ENCODE measurements at regions not wholly inside any gene's neighbourhood (a gene's known extent, or its start where the extent isn't known, plus 50 kb on each side); places are given as distances from the start of the nearest gene placed in this dataset.

GRCh38 chr18:73431620-73432019 is 563.8 kb upstream of the NETO1 start:
- no peak overlapping the region for H3K4me3 ChIP-seq (ENCODE audit: low read depth in 1 of 3, low read length in 3 of 3)
- H3K9ac ChIP-seq (ENCODE audit: low read depth in 1 of 2, low read length in 2 of 2) = no peak overlapping the region
- no peaks in the 10 kb centered on the region for H3K36me3 ChIP-seq (ENCODE audit: control insufficient read depth in 4 of 4, insufficient read depth in 3 of 4, low read depth in 1 of 4, low read length in 3 of 4)
- TF ChIP-seq FOXA2 (IDR thresholded peaks at IDR 0.05) (no peak), EGR1 (IDR thresholded peaks at IDR 0.05; ENCODE audit: low read depth in 2 of 2) (no peak), RAD21 (IDR thresholded peaks at IDR 0.05) (no peak), REST (IDR thresholded peaks at IDR 0.05) (no peak), RXRA (IDR thresholded peaks at IDR 0.05) (no peak), HNF4A (conservative IDR thresholded peaks at IDR 0.05) (no peak), FOXA1 (IDR thresholded peaks at IDR 0.05) (no peak), YY1 (IDR thresholded peaks at IDR 0.05) (no peak), MAX (IDR thresholded peaks at IDR 0.05) (no peak), TAF1 (conservative IDR thresholded peaks at IDR 0.05) (no peak), SP1 (IDR thresholded peaks at IDR 0.05) (no peak), JUND (IDR thresholded peaks at IDR 0.05) (no peak), NR2F2 (IDR thresholded peaks at IDR 0.05) (no peak), GABPA (IDR thresholded peaks at IDR 0.05 in 1 of 2, conservative IDR thresholded peaks at IDR 0.05 in 1 of 2) (no peak), CTCF (IDR thresholded peaks at IDR 0.05; ENCODE audit: low read depth, low read length, missing input control) (no peak), HNF4G (IDR thresholded peaks at IDR 0.05) (no peak), ATF3 (IDR thresholded peaks at IDR 0.05) (no peak), ZBTB33 (IDR thresholded peaks at IDR 0.05) (no peak)
- whole genome bisulfite sequencing = 34% methylated on average over 1 of the region's 1 CpG
- H3K27me3 ChIP-seq (ENCODE audit: control insufficient read depth in 4 of 4, insufficient read depth in 4 of 4, low read length in 3 of 4) = no peaks in the 10 kb centered on the region
- H3K27ac ChIP-seq (ENCODE audit: low read depth in 1 of 2, low read length in 2 of 2) = no peak overlapping the region
- DNase-seq (ENCODE audit: low spot score) = no peak
- H3K9me3 ChIP-seq (ENCODE audit: control insufficient read depth in 4 of 4, low read length in 3 of 4) = no peaks in the 10 kb centered on the region
- H3K4me1 ChIP-seq (ENCODE audit: control insufficient read depth in 4 of 4, insufficient read depth in 4 of 4, low read length in 3 of 4) = no peaks in the 10 kb centered on the region

GRCh38 chr18:73421010-73421409 is 553.2 kb upstream of the NETO1 start:
- Histone ChIP-seq H3K27me3 (ENCODE audit: control insufficient read depth in 4 of 4, insufficient read depth in 4 of 4, low read length in 3 of 4) (no peaks in the 10 kb centered on the region), H3K36me3 (ENCODE audit: control insufficient read depth in 4 of 4, insufficient read depth in 3 of 4, low read depth in 1 of 4, low read length in 3 of 4) (no peaks in the 10 kb centered on the region), H3K9ac (ENCODE audit: low read depth in 1 of 2, low read length in 2 of 2) (no peak overlapping the region), H3K9me3 (ENCODE audit: control insufficient read depth in 4 of 4, low read length in 3 of 4) (no peaks in the 10 kb centered on the region), H3K4me3 (ENCODE audit: low read depth in 1 of 3, low read length in 3 of 3) (no peak overlapping the region), H3K4me1 (ENCODE audit: control insufficient read depth in 4 of 4, insufficient read depth in 4 of 4, low read length in 3 of 4) (no peaks in the 10 kb centered on the region), H3K27ac (ENCODE audit: low read depth in 1 of 2, low read length in 2 of 2) (no peak overlapping the region)
- no peak for DNase-seq (ENCODE audit: low spot score)
- TF ChIP-seq MAX (IDR thresholded peaks at IDR 0.05) = no peak
- TF ChIP-seq ATF3 (IDR thresholded peaks at IDR 0.05) = no peak
- TF ChIP-seq RXRA (IDR thresholded peaks at IDR 0.05) = no peak
- no peak for TF ChIP-seq NR2F2 (IDR thresholded peaks at IDR 0.05)
- TF ChIP-seq HNF4A (conservative IDR thresholded peaks at IDR 0.05) = no peak
- TF ChIP-seq YY1 (IDR thresholded peaks at IDR 0.05) = no peak
- no peak for TF ChIP-seq EGR1 (IDR thresholded peaks at IDR 0.05; ENCODE audit: low read depth in 2 of 2)
- no peak for TF ChIP-seq REST (IDR thresholded peaks at IDR 0.05)
- no peak for TF ChIP-seq JUND (IDR thresholded peaks at IDR 0.05)
- no peak for TF ChIP-seq SP1 (IDR thresholded peaks at IDR 0.05)
- no peak for TF ChIP-seq FOXA1 (IDR thresholded peaks at IDR 0.05)
- TF ChIP-seq GABPA (IDR thresholded peaks at IDR 0.05 in 1 of 2, conservative IDR thresholded peaks at IDR 0.05 in 1 of 2) = no peak

All from liver (tissue), 8 donors.